Lower leg skin (tissue), 4 donors: ENCODE measurements at regions not wholly inside any gene's neighbourhood (a gene's known extent, or its start where the extent isn't known, plus 50 kb on each side); places are given as distances from the start of the nearest gene placed in this dataset.
"Not testable (repeated sequence)": the region's sequence is repeated elsewhere in the genome, so short reads cannot be mapped to it uniquely, and the experiment has no call there.

Source experiments
- DNase-seq, 2 donors: peaks; one replicate each; pipeline ENCODE4 v3.0.0-alpha.2; 2019; ENCODE audit warnings: low spot score in 2 of 2
- H3K4me3 ChIP-seq: fragments of 200-600 bp; sonication (generic); 2 replicates; pipeline ENCODE4 v1.5.1; 2017; ENCODE audit warnings: mild to moderate bottlenecking, low read depth; ENCODE audit not compliant: poor library complexity, severe bottlenecking
- CTCF ChIP-seq, 3 donors: fragments of 450-650 bp; IDR thresholded peaks; one replicate each; pipeline ENCODE4 v1.5.1; 2016; ENCODE audit warnings: antibody characterized with exemption in 3 of 3, mild to moderate bottlenecking in 3 of 3, moderate library complexity in 2 of 3
- POLR2A ChIP-seq, 2 donors: fragments of 450-650 bp; IDR thresholded peaks; one replicate each; pipeline ENCODE4 v1.6.1; 2016 to 2017; ENCODE audit warnings: antibody characterized with exemption in 2 of 2, mild to moderate bottlenecking in 1 of 2, moderate library complexity in 1 of 2
- WGBS, 2 donors: methylation state at CpG; one replicate each; pipeline ENCODE4 v1.1.5; 2018; 5-methylcytosine and 5-hydroxymethylcytosine counted together
- intact Hi-C: fragments of 100-400 bp; cut with DNase I; formaldehyde crosslinking; loops from one replicate; pipeline ENCODE4 v1.15.0; 2023; ENCODE audit warnings: low total_unique reads

DNA sequence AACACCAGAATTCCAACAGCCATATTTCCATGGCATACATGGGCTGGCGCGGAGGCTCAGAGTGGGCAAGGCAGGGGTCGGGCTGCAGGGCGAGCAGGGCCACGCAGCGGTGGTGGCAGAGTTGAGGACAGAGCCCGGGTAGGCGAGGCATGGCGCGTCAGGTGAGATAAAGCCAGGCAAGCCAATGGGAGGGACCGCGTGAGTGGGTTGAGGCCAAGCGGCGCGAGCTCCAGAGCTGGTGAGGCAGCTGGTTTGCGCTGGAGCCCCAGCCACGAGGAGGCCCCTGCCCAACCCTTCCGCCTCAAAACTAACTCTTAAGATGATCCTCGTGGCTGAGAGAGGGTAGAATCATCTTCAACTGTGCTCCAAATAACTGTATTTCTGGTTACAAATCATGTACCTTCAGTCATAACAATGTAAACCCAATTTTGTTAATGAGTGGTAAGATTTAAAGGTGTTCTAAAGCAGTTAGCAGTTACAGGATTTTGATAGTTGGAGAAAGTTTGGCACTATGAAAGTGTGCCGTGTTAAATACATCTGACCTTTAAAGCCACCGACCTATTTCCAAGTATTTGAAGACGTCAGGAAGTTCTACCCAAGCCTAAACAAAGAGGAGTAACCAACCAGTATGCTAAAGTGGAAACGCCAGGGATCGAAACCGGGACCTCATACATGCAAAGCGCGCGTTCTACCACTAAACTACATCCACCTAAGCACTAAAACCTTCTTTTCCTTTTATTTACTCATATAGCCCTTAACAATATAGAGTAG, 107.9 kb downstream of the GPX5 start:
- 57 to 82% methylated on average over 28 of the region's 28 CpGs for WGBS, 2 donors
- TF ChIP-seq POLR2A (IDR thresholded peaks at IDR 0.05) = no peak
- TF ChIP-seq CTCF (IDR thresholded peaks at IDR 0.05) = no peak
- no peak overlapping the region for H3K4me3 ChIP-seq
- intact Hi-C loops = no loop called here
- no peak for DNase-seq

DNA sequence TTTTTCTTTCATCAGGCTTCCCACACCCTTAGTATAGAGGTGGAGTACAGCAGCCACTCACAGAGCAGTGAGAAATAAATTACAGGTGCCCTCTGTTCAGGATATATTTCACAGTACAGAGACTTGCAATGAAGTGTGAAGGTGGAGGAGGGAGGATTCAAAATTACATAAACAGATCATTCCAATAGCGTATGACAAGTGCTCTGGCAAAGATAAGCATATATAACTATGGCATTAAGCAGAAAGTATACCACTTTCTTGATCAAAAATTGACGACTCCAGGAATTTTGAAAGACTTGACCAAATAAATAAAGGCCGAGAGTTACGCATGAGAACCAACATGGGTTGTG, 108.7 kb downstream of the GPX5 start:
- WGBS, 2 donors = 31 to 32% methylated on average over 4 of the region's 4 CpGs
- no peak for TF ChIP-seq POLR2A (IDR thresholded peaks at IDR 0.05)
- TF ChIP-seq CTCF (IDR thresholded peaks at IDR 0.05) = no peak
- intact Hi-C loops = no loop called here
- DNase-seq = no peak
- H3K4me3 ChIP-seq = no peak overlapping the region

DNA sequence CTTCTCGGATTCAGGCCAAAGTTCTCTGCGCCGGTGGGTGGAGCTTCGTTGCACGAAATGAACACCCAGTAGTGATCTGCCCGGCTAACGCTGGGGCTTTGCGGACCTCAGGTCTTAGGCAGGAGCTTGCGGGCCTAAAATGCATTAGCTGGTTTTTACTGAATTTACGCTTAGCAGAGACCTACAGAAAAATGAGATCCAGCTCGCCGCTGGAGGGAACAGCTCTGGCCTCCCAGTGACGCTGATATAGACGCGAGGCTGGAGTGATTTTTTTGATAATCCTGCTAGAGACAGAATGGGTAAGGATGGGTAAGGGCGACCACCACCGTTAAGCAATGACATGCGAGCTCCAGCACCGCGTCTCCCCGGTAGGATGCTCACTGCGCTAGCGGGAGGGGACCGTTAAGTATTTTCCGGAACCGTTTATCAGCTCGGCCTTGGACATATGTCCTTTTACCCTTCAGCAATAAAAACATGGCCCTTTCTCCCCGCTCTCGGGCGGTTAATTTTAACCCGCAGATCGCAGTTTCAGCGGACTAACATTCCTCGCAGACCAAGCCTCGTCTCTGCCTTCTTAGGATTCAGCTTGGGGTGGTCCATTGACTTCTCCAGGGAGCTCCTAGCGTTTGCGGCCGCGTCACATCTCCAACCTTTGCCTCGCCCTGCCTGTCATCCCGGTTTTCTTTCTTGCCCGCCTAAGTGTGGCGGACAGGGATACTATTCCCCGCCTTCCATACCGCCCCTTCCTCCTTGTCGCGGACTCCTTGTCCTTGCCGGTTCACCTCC, 109.3 kb downstream of the GPX5 start:
- H3K4me3 ChIP-seq = no peak overlapping the region
- WGBS, 2 donors = 3 to 4% methylated on average over 48 of the region's 48 CpGs

DNA sequence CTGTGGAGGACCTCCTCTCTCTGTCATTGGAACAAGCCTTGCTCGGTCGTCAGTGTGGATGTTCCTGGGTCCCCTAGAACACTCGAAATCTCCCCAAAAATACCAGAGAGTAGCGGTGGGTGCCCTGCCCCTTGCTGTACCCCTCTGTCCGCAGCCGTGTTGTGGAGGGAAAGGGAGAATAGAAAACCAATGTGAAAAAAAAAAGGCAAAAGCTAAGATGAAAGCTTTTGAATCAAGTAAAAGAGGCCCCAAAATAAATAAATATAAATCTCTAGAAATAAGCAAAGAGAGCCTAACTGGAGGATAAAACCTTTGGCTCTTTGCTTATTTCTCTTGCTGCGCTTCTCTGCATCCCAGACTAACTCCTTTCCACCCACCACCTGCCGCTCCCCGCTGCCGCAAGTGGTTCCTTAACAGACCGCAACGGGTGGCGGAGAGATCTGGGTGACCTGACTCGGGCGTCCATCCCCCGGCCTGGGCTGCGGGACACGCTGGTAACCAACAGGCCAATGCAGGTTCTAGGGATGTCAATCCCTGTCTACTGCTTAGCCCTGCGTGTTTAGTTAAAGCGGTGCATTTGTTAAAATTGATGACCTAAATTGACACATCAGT, 110.0 kb downstream of the GPX5 start:
- WGBS, 2 donors = 7 to 10% methylated on average over 20 of the region's 20 CpGs
- TF ChIP-seq CTCF (IDR thresholded peaks at IDR 0.05) (no peak), POLR2A (IDR thresholded peaks at IDR 0.05) (no peak)
- no peak for DNase-seq
- intact Hi-C loops = loop anchor here (5.0 kb wide), 1 partner anchor 273 kb away; no protein-coding TSS in a partner anchor
- no peak overlapping the region for H3K4me3 ChIP-seq

More for the DNA sequence above, 109.3 kb downstream of the GPX5 start:
- intact Hi-C loops = loop anchor here (5.0 kb wide), 1 partner anchor 273 kb away; no protein-coding TSS in a partner anchor
- DNase-seq = no peak
- no peak for TF ChIP-seq POLR2A (IDR thresholded peaks at IDR 0.05)
- no peak for TF ChIP-seq CTCF (IDR thresholded peaks at IDR 0.05)

DNA sequence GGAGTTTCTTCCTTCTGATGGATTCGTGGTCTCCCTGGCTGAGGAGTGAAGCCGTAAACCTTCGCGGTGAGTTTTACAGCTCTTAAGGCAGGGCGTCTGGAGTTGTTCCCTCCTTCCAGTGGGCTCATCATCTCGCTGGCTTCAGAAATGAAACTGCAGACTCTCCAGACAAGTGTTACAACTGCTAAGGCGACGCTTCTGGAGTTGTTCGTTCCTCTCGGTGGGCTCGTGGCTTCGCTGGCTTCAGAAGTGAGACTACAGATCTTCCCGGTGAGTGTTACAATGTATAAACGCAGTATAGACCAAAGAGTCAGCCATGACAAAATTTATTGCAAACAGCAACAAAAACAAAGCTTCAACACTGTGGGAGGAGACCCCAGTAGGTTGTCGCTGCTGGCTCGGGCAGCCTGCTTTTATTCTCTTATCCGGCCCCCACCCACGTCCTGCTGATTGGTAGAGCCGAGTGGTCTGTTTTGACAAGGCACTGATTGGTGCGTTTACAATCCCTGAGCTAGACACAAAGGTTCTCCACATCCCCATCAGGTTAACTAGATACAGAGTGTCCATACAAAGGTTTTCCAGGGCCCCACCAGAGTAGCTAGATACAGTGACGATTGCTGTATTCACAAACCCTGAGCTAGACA, 113.2 kb downstream of the GPX5 start:
- H3K4me3 ChIP-seq = no peak overlapping the region
- TF ChIP-seq CTCF (IDR thresholded peaks at IDR 0.05) (no peak), POLR2A (IDR thresholded peaks at IDR 0.05) (no peak)
- intact Hi-C loops = loop anchor here (5.0 kb wide), 1 partner anchor 277 kb away; no protein-coding TSS in a partner anchor
- DNase-seq = no peak
- WGBS, 2 donors = 74 to 79% methylated on average over 21 of the region's 21 CpGs

- not testable (repeated sequence) for DNase-seq, H3K4me3 ChIP-seq
- 95 to 96% methylated on average over 30 to 43 of the region's 47 CpGs for WGBS, 2 donors
- intact Hi-C loops = loop anchor here (5.0 kb wide), 1 partner anchor 277 kb away; no protein-coding TSS in a partner anchor
These were observed 114.0 kb downstream of the GPX5 start for GRCh38 chr6:28639445-28640290.
